CD1c-positive myeloid dendritic cell (primary cell): ENCODE measurements at regions not wholly inside any gene's neighbourhood (a gene's known extent, or its start where the extent isn't known, plus 50 kb on each side); places are given as distances from the start of the nearest gene placed in this dataset.

Source experiments
- DNase-seq: peaks from one replicate; pipeline ENCODE4 v3.0.0-alpha.2; 2016; ENCODE audit errors: extremely low spot score

DNA sequence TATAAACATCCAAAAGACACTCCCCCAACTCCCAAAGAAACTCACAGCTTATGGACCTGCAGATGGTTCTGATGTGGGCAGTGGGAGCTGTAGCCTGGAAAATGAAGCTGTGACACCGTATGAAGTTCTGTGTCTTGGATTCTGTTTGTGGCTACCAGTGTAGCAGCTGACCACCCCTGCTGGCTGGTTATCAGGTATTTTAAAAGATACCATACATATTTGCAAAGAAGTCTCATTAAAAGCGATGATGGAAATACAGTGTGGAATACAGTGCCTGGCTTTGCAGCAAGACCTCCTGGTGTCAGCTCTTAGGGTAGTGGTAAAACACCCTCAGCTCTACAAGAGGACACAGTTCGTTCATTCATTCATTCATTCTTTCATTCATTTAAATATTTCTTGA is 194.3 kb upstream of the PRKCQ start:
- no peak for DNase-seq

DNA sequence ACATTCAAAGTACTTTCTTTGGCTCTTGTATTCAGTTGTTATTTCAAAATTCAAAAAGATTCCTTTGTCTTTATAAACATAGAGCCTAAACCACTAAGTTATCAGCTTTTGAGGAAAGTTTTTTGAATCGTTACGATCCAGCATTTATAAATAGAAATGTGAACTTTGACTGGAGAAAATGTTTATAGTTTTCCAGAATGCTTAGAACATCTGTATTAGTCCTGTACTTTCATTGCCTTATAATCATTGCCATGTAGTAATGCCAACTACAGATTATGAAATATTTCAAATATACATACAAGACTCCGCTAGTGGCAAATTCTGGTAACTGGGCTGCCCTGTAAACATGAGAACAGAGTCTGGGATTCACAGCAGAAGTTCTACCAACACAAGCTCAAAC is 191.3 kb upstream of the PRKCQ start:
- DNase-seq = no peak

DNA sequence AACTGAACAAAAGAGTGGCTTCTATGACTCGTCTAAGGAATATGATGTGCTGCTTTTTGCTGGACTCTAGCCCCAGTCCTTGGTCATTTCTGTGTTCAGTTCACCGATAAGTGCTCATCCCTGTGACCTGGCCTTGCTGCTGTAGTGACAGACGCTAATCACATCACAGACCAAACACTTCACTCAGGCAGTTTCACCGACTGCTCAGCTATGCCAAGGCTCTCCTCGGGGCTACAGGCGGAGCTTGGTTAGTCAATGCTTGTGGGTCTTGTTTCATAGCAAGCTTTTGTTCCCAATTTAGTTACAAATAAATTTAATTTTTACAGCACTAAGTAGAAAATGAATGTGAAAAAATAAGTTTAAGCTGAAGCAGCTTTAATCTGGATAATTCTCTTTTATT is 190.8 kb upstream of the PRKCQ start:
- no peak for DNase-seq

DNA sequence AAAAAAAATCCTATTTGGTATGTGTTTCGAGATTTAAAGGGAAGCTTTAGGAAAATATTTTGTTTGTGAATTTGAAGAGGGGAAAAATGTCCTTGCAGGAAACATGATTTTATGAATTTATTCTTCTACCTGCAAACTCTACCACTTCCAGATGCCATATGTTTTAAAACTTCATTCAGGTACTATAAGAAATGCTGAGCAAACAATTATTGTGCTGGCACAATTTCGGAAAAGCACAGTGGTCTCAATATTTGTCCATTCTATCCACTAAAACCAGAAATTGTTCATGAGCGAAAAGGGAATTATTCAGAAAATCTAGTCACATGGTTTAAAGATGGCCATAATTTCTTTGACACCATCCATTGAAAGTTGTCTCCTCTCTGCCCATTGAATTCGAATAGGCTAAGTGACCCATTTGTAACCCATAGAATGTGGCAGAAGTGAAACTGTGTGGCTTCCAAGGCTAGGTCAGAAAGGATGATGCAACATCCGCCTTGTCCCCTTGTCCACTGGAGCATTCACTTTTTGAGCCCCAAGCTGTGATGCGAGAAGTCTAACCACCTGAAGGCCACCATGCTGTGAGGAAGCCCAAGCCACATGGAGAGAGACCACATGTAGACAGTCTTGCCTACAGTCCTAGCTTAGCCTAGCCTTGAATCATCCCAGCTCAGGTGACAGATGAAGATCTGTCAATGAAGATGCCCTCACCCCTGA is 189.8 kb upstream of the PRKCQ start:
- peak; percentile 42 for DNase-seq

DNA sequence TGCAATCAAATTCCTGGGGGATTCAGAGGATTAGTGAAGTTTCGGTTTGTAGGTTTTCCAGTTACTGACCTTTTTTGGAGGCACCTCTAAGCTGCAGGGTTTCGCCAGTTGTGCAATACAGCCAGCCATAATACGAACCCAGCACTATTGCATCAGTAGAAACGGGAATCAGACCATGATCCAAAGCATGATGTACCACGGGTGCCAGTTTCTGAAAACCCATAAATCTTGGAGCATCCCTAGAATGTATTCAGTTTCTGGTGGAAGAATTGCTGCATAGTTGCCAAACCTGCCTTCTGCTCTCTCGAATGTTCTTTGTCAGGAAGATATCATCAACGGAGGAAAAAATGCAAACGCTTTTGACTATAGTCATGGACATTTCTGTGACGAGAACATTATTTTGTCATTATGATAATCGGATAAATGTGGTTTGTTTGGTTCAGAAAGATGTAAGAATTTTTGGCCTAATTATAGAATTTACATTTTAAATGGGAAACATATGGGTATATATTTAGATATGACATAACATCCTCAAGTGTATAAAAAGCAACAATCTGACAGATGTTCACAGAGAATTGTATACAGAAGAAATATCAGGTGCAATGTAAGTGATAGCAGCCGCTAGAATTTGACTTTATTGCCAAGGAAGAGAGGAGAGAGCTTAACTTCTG is 186.2 kb upstream of the PRKCQ start:
- no peak for DNase-seq

DNA sequence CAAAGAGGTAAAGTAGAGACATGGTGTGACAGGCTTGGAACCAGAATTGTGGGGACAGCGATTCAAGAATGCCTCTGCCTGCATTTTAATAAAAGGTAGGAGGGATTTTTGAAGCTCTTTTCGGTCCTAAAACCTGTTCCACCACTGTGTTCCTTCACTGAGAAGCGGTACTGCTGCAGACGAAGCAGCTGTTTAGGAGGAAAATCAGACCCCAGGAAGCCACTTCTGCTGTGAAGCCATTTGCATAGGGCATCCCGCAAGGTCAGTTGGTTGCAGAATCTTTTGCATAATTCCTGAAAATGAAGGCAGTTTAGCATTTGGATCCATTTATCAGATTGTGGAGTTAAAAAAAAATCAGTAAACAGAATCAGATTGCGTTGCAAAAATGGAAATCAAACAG is 183.3 kb upstream of the PRKCQ start:
- DNase-seq = no peak

DNA sequence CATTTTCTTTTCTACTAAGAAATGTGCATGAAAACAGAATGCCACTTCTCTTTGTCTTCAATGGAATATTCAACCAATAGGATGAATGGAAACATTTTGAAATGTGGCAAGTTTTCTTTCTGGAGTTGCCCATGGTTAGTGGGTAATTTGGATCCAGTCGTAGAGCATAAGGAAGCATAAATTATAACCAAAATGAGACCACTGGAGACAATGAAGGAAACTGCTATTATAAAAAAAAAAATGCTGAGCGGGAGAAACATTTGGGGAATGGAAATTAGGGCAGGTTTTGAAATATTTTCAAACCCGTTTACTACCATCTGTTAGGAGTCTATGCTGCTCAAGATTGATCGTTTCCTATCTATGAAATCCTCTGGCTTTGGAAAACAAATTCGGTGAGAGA is 182.9 kb upstream of the PRKCQ start:
- no peak for DNase-seq

DNA sequence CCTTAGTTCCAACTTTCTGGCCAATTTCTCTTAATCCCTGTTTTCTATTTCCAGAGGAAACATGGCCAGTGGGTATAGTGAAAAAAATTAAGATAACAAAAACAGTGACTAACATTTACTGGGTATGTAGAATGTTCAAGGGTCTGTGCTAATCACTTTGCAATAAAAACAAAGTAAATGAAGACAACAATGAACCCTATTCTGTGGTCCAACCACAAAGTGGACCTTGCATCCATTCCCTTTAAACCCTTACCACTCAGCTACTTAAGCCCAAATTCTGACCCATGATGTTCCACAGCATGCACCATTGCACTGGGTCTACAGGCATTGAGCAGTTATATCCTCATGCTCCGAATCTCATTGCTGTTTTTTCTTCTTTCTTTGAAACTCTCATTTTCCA is 179.9 kb upstream of the PRKCQ start:
- no peak for DNase-seq

DNA sequence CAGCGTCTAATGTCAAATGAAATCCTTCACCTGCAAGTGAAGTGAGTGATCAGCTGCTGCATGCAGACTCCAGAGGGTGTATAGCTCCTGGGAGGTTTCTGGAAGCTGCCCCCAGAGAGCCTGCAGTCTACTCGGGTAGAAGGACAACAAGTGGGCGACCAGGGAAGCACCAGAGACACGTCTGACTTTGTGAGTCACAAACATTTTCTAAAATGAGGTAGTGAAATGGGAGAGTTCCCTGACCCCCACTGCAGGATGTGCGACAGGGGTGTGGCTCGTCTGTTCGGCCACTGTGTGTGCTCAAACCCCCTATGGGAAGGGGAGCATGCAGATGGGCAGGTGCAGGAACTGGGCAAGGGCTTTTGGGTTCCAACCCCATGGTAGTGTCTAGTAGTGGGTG is 177.1 kb upstream of the PRKCQ start:
- peak; percentile 31 for DNase-seq

DNA sequence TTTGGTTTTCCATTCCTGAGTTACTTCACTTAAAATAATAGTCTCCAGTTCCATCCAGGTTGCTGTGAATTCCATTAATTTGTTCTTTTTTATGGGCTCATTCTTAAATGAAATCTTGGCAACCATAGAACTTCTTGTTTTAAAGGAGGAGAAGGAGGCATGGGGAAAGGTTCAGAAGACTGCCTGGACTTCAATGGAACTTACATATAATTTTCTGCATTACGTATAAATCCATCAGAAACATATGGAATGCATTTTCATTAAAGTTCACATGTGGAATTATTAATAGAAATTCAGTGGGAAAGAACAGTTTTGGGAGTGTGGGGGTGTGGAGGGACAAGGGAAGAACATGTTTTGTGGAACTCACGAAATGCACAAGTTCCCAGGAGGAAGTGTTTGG is 176.6 kb upstream of the PRKCQ start:
- no peak for DNase-seq

DNA sequence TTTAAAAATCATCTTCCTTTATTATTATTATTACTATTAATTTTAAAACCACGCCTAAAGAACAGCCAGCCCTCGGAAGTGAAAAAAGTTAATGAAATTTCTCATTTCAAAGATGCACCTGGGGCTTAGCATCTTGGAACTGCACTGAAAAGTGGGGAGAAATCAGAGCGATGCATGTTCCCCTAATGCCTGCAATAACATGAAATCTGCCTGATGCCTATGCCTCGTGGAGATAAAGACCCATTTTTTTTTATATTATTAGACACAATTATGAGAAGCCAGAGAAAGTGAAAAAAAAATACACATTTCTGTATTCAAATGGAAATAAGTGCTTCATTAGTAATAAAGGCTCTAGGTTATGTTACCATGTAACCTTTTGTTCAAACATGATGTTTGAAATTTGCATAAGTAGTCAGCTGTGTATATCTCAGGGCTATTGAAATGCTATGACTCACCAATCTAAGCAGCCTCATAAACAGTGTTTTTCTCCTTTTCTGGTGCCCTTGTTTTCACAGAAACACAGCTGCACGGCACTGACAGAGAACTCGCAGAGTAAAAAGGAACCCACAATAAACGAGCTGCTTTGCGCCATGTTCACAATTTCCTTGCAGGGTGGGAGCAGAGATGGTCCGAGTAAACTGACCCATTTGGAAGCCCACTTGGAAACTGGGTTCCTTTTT is 175.8 kb upstream of the PRKCQ start:
- peak; percentile 3 for DNase-seq

DNA sequence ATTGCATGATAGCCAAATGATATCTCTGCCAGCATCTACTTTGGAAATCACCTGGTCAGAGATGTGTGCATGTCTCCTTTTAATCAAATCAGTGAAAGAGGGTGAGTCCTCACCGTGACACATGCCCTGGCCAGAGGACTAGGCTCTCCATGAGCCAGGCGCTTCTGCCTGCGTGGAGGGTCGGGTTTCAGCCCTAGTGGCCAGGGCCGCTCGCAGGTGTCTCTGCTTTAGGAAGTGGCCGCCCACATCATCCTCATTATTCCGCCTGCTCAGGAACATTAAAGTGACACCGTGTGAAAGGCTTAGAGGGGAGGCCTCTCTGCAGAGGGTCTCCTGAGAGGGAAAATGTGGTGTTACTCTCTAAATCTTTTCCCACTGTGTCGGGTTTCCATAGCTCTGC is 173.6 kb upstream of the PRKCQ start:
- DNase-seq = no peak

DNA sequence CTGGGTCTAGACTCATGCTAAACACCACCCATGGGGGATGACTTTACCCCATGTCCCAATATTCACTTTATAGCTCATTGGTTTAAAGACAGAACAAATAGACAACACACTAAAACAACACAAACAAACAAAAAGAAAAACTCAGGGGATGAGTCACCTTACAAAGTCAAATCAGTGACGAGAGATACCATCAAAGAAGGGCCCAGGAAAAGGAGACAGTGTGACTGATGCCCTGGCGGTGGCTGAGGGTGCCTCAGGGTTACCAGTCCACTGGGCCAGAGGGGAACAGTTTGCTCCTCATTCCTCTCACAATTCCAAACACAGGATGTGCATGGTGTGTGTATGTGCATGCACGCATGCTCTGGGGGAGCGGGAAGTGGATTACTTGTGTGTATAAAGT is 171.3 kb upstream of the PRKCQ start:
- DNase-seq = no peak

DNA sequence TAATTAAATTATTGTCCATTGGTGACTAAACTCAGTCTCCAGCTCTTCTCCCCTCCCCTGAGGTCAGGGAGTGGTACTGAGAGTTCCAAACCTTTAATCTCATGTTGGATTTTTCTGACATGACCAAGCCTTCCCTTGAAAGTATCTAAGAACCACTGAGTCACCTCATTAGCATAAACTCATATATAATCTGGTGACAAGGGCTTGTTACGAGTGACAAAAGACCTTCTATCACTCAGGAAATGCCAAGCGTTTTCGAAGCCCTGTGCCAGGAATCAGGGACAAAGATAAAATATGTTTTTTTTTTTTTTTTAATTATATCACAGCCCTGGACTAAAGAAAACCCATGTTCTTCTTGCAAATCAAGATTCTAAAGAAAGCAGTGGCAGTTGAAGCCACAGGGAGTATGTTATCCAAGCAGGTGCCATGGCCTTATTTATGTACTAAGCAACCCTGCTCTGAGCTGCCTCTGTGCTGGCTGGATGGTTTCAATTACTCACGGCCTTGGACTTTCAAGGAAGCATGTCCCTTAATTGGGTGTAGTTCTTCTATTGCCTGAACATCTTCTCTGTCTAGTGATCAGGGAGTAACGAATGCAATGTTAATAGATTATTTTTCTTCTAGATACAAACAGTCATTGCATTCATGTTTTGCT is 169.0 kb upstream of the PRKCQ start:
- DNase-seq = no peak

DNA sequence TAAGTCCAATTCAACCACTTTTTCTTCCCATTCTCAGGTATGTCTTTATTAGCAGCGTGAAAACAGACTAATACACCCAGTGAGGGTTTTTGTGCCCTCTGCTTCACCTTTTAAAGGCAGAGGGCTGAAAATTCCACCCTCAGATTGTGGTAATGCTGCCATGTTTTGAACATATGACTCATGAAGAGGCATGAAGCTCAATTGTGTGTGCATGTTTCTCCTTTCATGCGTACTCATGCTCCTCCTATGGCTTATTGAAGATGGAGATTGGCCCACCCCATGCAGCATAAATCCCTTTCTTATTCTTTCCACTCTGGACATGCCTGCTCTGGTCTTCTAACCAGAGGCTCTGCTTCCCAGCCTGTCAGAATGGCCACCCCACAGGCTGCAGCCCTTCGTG is 168.0 kb upstream of the PRKCQ start:
- no peak for DNase-seq

DNA sequence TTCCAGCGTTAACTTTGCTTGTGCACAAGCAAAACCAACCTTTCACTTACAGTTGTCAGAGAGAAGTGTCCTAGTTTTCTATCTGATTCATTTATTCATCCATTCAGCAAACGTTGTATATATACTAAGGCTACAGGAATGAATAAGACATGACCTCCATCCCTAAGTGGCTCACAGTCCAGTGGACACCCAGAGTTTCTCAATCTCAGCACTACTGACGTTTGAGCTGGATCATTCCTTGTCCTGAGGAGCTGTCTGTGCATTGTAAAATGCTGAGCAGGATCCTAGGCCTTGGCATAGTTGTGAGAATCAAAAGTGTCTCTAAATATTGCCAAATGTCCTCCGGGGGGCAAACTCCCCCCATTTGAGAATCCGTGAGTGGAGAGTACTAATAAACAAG is 166.7 kb upstream of the PRKCQ start:
- DNase-seq = no peak

DNA sequence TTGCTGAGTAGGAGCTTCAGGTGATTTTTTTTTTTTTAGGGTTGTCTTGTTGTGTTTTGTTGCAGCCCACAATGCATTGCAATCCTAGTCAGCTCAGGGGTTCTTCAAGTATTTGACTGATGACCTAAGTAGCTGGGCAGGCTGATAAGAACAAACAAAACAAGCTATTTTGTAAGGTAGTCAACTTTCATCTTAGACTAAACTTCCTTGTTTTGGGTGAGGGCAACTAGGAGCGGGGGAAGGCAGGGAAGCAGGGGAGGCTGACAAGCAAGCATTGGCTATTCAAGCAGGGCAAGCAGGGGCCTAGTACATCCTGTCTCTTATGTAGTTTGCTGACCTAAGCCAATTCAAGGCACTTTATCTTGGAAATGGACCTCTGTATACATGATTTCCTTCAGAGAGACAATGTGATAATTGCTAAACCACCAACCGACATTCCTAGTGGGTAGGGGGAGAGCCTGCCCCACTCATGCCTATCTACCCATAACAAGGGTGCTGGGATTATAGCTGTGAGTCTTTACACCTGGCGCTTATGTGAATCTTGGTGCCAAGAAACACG is 163.3 kb upstream of the PRKCQ start:
- DNase-seq = no peak

DNA sequence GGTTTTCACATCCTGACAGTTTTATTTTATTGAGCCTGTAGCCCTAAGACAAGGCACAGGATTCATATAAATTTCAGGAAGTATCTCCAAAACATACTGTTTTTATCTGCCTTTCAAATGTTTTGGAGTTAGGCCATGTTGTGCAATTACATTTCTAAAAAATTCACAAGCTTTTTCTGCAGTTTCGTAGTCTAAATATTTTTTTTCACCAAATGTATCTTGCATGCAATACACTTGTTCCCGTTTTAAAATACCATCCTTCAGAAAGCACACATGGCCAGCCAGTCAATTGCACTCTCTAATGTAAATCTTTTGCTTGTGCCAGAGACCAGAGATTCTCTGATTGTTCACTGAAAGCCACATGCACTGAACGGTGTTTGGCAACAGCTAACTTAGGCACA is 161.5 kb upstream of the PRKCQ start:
- no peak for DNase-seq

DNA sequence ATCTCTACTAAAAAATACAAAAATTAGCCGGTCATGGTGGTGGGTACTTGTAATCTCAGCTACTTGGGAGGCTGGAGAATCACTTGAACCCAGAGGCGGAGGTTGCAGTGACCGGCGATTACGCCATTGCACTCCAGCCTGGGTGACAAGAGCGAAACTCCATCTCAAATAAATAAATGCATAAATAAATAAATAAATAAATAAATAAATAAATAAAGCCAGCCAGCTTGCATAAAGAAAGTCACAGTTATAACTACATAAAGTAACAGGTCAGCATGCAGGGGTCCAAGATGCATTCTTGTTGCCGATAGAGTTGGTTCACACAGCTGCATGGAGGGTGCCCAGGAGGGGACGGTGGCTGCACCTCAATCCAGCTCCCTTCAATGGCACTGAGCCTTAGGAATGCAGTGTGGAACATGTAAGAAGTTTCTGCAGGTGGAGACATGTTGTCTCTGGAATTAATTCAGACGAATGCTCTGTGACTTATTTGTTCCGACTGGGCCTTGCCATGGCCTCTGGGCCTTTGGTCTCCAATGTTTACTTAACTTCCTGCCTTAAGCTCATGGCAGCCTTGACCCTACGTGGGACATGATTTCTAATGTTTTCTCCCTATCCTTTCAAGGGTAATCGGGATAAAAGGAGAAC is 159.6 kb upstream of the PRKCQ start:
- no peak for DNase-seq

DNA sequence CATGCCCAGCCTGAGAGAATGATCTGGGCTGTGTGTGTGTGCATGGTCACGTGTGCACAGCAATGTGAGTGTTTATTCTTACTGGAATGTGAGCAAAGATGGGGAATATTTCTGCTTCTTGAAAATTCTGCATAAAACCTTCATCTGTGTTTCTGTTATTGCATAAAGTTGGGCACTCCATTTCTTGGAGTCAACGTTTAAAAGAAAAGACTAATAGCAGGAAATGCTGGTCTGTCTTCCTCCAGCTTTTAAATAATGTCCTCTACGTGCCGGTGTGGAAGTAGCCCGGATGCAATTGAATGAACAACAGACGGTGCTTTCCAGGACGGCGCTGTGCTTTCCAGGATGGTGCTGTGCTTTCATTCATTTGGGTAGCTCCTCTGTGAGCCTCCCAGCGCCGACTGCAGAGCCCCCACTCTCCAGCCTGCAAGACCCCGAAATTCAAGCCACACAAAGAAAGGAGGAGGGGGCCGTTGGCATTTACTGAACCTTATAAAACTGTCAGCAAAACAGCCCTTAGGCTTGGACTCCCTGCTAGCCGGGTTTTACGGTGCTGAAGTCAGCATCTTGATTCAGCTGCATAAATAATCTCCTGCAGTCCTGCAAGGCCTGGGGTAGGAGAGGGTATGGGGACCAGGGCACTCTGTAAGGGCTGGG is 158.2 kb upstream of the PRKCQ start:
- no peak for DNase-seq

DNA sequence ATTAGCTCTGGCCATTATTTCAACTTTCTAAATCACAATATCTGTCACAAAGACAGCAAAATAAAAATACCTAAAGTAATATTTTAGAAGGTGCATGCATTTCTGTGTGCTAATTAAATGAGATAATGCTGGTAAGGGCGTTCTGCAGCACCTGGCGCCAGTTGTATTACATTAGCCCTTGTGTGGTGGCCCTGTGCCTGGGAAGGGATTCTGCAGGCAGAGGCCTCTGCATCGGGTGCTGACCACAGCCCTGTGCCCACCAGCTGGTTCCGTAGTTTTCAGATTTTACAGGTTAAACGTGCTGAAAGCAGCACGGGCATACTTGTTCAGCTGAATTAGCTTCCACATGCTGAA is 157.7 kb upstream of the PRKCQ start:
- DNase-seq = no peak
